ENCODE measurements at regions not wholly inside any gene's neighbourhood (a gene's known extent, or its start where the extent isn't known, plus 50 kb on each side); places are given as distances from the start of the nearest gene placed in this dataset.

DNA sequence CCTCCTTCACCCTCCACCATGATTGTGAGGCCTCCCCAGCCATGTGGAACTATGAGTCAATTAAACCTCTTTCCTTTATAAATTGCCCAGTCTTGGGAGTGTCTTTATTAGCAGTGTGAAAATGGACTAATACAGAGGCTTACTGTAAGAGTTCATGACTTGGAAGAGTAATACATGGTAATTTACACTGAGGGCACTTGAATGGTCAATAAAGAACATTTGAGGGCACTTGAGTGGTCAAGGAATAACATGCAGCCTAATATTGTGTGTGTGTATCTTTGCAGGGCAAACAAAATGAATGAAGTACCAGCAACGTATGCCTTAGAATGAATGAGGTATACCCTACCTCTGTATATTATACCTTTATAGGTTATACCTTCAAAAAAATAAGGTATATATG, 190.4 kb upstream of the SOX11 start:
- ATAC-seq (no peak), FAIRE-seq (no peak), DNase-seq (ENCODE audit: low spot score) (no peak)
- 6% methylated on average over 1 of the region's 1 CpG for WGBS (ENCODE audit: low lambda C conversion rate)
- BruUV-seq (replicated peaks), result no TSS peak
- no peak overlapping the region for H2AFZ ChIP-seq (ENCODE audit: low read length)
- in situ Hi-C loops (cut with HindIII; ENCODE audit: extremely low pct_ligation_motif_present, low pct_unique_long_range_greater_than_20kb) (no loop called here), intact Hi-C loops (cut with micrococcal nuclease; ENCODE audit: unreplicated experiment) (no loop called here)
- H3K4me1 ChIP-seq (ENCODE audit: insufficient read depth, low read length), result no peaks in the 10 kb centered on the region
- H3K27me3 ChIP-seq (ENCODE audit: control insufficient read depth in 1 of 2, insufficient read depth in 2 of 2, low read length in 2 of 2), result no peaks in the 10 kb centered on the region
- H3K36me3 ChIP-seq (replicated peaks in 1 of 2; ENCODE audit: control insufficient read depth in 1 of 2, insufficient read depth in 2 of 2, low read length in 2 of 2), result no peaks in the 10 kb centered on the region
- no peak overlapping the region for H3K27ac ChIP-seq (ENCODE audit: extremely low read length, insufficient read depth, low read length)
- H3K79me2 ChIP-seq (ENCODE audit: insufficient read depth, low read length), result no peaks in the 10 kb centered on the region
- no peak for TF ChIP-seq ZBTB8A (CRISPR knock-in tag; IDR thresholded peaks at IDR 0.05; ENCODE audit: borderline replicate concordance, low read depth)
- no peak for TF ChIP-seq HNF1A (IDR thresholded peaks at IDR 0.05; ENCODE audit: low read depth)
- no peak for TF ChIP-seq HNF1A (CRISPR knock-in tag; IDR thresholded peaks at IDR 0.05; ENCODE audit: borderline replicate concordance)
- TF ChIP-seq ZBTB20 (CRISPR knock-in tag; IDR thresholded peaks at IDR 0.05; ENCODE audit: borderline replicate concordance, low read depth), result no peak
- no peak for TF ChIP-seq KDM6A (CRISPR knock-in tag; IDR thresholded peaks at IDR 0.05; ENCODE audit: low read depth)
- TF ChIP-seq, protein P1, sequence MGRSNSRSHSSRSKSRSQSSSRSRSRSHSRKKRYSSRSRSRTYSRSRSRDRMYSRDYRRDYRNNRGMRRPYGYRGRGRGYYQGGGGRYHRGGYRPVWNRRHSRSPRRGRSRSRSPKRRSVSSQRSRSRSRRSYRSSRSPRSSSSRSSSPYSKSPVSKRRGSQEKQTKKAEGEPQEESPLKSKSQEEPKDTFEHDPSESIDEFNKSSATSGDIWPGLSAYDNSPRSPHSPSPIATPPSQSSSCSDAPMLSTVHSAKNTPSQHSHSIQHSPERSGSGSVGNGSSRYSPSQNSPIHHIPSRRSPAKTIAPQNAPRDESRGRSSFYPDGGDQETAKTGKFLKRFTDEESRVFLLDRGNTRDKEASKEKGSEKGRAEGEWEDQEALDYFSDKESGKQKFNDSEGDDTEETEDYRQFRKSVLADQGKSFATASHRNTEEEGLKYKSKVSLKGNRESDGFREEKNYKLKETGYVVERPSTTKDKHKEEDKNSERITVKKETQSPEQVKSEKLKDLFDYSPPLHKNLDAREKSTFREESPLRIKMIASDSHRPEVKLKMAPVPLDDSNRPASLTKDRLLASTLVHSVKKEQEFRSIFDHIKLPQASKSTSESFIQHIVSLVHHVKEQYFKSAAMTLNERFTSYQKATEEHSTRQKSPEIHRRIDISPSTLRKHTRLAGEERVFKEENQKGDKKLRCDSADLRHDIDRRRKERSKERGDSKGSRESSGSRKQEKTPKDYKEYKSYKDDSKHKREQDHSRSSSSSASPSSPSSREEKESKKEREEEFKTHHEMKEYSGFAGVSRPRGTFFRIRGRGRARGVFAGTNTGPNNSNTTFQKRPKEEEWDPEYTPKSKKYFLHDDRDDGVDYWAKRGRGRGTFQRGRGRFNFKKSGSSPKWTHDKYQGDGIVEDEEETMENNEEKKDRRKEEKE (IDR thresholded peaks at IDR 0.05), result no peak
- no peak for TF ChIP-seq ZNF850 (CRISPR knock-in tag; conservative IDR thresholded peaks at IDR 0.05)
- no peak for TF ChIP-seq HMG20A (CRISPR knock-in tag; IDR thresholded peaks at IDR 0.05; ENCODE audit: borderline replicate concordance)
- TF ChIP-seq KAT7 (CRISPR knock-in tag; IDR thresholded peaks at IDR 0.05; ENCODE audit: borderline replicate concordance), result no peak
- TF ChIP-seq, protein P2, sequence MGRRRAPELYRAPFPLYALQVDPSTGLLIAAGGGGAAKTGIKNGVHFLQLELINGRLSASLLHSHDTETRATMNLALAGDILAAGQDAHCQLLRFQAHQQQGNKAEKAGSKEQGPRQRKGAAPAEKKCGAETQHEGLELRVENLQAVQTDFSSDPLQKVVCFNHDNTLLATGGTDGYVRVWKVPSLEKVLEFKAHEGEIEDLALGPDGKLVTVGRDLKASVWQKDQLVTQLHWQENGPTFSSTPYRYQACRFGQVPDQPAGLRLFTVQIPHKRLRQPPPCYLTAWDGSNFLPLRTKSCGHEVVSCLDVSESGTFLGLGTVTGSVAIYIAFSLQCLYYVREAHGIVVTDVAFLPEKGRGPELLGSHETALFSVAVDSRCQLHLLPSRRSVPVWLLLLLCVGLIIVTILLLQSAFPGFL (CRISPR knock-in tag; IDR thresholded peaks at IDR 0.05), result no peak
- TF ChIP-seq STAT5B (CRISPR knock-in tag; IDR thresholded peaks at IDR 0.05), result no peak
- TF ChIP-seq SP1 (IDR thresholded peaks at IDR 0.05), result no peak
- TF ChIP-seq SP1 (CRISPR knock-in tag; IDR thresholded peaks at IDR 0.05), result no peak
- ChIA-PET CTCF (ENCODE audit: low intra/inter-chr PET ratio, low total read pairs) (no interaction called here), POLR2A (no interaction called here)
- no peak overlapping the region for H3K9ac ChIP-seq (ENCODE audit: insufficient read depth, low read depth, low read length)
- H3K9me3 ChIP-seq (ENCODE audit: low read length), result peaks cover 17% of the 10 kb centered on the region
- H3K4me3 ChIP-seq (replicated peaks in 1 of 3; ENCODE audit: insufficient read depth in 1 of 3, low read depth in 2 of 3, low read length in 3 of 3), result no peak overlapping the region
- H4K20me1 ChIP-seq (ENCODE audit: insufficient read depth, low read length), result no peaks in the 10 kb centered on the region
- no peak overlapping the region for H3K4me2 ChIP-seq (ENCODE audit: low read depth, low read length)
